ENCODE measurements at regions not wholly inside any gene's neighbourhood (a gene's known extent, or its start where the extent isn't known, plus 50 kb on each side); places are given as distances from the start of the nearest gene placed in this dataset.

DNA sequence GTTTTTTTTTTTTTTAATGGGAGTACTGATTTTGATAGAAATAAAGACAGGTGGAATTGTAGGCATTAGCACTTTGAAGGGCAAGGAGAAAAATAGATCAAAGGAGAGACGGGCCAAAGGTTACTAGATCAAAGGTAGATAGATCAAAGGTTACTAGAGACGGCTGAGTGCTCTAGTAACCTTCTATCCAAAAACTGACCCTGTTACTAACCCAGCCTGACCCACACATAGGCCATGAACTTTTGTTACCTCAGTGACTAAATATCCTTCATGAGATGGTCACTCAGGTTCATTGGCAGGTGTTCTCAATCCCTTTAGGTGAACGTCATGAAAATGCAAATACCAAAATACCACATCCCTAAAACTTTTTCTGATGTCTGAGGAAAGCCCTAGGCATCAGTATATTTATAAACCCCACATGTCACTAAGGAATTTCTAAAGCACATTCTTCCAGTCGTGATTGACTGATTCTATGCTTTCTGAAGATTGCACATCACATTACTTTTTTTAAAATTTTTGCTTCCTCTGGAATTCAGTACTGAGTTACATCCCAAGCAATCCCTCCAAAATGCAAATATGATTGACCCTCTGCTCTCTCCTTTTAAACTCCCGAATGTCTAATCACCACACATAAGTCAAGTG, 772.7 kb downstream of the BRINP1 start:
- no peak for DNase-seq

- DNase-seq = no peak
Observed at GRCh38 chr9:118606668-118607067, 762.6 kb downstream of the BRINP1 start.

GRCh38 chr9:118609355-118610044, 759.7 kb downstream of the BRINP1 start:
- DNase-seq = no peak

DNA sequence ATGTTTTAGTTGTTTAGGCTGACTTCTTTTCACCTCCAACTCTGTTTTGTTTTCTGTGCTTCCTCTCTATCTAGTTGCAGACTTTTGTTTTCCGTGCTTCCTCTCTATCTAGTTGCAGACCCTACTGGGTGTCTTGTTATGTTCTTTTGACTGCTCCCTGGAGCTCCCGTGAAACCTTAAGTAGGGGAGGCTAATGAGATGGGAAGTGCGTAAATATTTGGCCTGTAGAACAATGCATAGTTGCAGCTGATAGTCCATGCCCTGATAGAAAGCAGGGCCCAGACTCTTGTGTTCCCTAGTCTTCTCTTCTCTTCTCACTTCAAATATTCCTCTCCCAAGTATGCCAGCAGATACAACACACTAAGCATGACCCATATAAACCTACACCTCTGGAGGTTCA, 757.0 kb downstream of the BRINP1 start:
- no peak for DNase-seq

GRCh38 chr9:118613996-118614395, 755.2 kb downstream of the BRINP1 start:
- DNase-seq = no peak

GRCh38 chr9:118618084-118618483, 751.2 kb downstream of the BRINP1 start:
- no peak for DNase-seq

GRCh38 chr9:118618849-118619248, 750.4 kb downstream of the BRINP1 start:
- no peak for DNase-seq

- DNase-seq = no peak
Observed at GRCh38 chr9:118624608-118625007, 744.6 kb downstream of the BRINP1 start.

GRCh38 chr9:118630079-118630478, 739.2 kb downstream of the BRINP1 start:
- no peak for DNase-seq

DNA sequence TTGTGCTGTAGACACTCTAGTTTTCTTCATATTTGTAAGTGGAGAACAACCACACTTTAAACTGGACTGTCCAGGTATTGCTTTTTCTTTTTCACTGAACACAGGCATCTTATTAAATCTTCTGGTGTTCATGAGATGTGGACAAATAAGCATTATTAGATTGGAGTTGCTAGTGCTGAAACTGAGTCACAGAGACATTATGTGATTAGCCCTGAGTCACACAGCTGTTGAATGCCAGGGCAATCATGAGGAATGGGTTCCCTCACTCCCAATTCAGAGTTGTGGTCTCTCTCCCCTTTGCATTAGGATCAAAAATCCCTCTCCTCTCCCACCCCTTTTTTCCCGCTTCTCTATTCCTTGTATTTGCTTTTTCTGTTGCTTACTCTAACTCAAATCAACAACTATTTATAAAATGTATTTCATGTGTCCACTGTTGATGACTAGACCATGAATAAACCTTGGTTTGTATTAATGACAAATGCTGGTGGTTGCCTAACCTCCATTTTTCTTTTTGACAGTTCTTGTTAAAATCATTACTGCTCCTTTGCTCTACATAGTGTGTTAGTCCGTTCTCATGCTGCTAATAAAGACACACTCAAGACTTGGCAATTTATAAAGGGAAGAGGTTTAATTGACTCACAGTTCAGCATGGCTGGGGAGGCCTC, 738.2 kb downstream of the BRINP1 start:
- no peak for DNase-seq

- DNase-seq = no peak
Observed at GRCh38 chr9:118631956-118632355, 737.3 kb downstream of the BRINP1 start.

DNA sequence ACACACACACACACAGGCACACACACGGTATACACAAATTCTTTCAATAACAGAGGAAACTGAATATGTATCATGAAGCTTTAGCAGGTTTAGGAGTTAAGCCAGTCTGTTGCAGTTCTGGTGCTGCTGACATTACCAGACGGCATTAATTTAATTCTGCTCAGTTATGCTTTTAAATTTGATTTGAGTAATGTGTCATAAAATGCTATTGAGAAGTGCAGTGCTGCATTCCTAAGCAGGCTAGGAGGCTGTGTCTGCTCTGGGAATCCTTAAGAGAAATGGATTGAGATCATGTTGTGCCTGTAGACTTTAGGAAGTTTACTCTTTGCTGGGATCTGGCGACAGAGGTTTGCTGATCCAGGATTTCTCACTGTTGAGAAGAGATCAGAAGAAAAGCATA, 733.8 kb downstream of the BRINP1 start:
- DNase-seq = no peak

DNA sequence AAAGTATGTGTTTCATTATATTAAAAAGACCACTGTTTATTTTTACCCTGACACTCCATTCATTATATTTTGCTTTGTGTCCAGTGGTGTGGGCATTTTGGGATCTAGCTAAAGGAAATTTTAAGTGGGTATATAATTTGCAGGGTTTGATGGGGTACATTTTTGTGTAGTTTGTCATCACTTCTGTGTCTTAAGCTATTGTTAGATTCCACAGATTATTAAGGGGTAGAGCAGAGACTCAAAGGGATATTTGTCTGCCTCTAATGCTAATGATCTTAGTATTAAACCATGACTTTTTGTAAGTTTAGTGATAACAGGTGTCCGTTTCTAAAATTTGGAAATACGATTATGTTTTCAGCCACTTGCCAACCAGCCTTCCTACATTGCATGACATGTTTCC, 731.6 kb downstream of the BRINP1 start:
- DNase-seq = no peak

DNA sequence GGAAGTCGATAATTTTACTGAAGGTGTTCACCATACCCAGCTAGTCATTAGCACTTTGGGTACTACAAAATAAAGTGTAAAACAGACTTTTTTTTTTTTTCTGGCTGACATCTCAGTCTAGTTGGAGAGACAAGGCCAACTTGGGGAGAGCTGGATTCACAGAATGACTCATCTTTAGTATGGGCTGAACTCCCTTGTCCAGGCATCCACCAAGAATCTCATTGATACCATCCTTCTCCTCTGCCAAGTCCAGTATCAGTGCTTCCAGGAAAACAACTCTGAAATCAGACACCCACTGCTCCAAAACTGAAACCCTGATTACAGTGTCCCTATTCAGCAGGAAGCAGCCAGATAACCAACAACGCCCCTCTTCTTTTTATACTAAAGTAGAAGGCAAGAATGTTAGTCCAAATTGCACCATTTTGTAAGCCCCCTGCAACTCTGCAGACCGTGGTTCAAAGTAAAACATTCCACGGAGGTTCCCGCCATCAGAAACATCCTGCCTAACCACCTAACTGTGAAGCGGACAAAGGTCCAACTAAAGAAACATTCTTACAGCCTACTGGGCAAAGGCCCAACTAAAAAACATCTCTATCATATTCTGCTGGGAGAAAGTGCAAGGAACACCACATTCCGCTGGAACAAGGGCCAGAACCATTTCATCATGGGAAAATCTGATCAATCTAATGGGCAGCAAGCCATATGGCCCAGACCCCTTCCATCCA, 728.2 kb downstream of the BRINP1 start:
- DNase-seq = no peak

DNA sequence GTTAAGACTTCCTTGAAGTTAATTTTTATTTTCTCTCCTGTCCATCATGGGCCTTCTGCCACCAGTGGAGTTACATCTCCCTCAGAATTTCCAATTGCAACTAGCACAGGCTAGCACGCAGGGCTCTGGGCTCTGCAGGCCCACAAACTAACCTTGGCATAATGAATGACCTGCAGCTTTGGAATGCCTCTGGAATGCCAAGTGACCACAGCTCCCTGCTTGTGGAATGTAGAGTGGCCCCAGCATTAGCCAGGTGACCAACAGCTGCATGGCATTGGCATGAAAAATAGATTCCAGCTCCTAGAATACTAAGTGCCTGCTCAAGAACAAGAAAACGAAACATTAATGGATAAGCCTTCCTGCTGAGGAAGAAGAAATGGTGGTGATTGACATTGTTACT, 726.1 kb downstream of the BRINP1 start:
- DNase-seq = no peak

GRCh38 chr9:118644066-118644465, 725.2 kb downstream of the BRINP1 start:
- no peak for DNase-seq

DNA sequence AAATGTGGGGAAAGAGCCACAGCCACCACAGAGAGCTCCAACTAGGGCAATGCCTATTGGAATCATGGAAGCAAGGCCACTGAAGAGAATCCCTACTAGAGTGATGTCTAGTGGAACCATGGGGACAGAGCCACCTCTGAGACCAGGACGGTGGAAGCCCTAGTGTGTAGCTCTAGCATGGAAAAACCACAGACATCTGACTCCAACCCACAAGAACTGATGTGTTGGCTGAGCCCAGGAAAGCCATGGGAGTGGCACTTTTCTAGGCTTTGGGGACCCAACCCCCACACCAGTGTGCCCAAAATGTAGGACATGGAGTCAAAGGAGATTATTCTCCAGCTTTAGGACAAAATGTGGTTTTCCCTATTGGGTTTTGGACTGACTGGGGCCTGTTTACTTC, 721.9 kb downstream of the BRINP1 start:
- no peak for DNase-seq

DNA sequence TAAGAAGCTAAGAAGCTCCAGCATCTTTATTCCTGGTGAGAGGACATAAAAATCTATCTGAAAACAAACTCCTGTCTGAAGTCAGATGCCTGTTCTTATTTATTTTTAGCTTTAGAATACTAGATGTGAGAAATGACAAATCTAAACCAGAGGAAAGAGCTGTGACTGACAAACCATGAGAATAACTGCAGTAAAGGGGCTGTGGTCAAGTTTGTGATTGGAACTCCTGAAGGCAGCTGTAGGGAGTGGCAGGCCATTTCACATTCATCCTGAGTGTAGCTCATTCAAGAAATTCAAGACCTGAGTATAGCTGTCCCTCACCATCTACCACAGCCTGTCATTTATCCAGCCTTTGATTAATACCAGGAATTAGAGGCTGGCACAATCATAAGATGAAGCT, 718.8 kb downstream of the BRINP1 start:
- no peak for DNase-seq

GRCh38 chr9:118651511-118651910, 717.7 kb downstream of the BRINP1 start:
- DNase-seq = no peak

- no peak for DNase-seq
Observed at GRCh38 chr9:118652258-118652657, 717.0 kb downstream of the BRINP1 start.

GRCh38 chr9:118652912-118653311, 716.3 kb downstream of the BRINP1 start:
- no peak for DNase-seq

DNA sequence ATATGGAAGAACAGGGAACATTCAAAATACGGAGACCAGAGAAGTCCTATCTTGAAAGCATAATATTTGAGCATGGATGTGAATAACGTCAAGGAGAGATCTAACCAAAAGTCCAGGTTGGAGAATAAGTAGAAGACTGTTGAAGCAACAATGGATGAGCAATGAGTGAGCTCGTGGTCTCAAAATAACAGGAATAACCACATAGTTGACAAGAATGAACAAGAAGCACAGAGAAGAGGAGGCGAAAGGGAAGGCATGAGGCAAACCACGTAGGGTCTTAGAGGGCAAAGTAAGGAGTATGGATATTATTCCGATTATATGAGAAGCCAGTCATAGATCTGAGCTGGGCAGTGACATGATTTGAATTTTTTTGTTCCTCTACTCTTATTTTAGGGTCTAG, 710.2 kb downstream of the BRINP1 start:
- DNase-seq = no peak

DNA sequence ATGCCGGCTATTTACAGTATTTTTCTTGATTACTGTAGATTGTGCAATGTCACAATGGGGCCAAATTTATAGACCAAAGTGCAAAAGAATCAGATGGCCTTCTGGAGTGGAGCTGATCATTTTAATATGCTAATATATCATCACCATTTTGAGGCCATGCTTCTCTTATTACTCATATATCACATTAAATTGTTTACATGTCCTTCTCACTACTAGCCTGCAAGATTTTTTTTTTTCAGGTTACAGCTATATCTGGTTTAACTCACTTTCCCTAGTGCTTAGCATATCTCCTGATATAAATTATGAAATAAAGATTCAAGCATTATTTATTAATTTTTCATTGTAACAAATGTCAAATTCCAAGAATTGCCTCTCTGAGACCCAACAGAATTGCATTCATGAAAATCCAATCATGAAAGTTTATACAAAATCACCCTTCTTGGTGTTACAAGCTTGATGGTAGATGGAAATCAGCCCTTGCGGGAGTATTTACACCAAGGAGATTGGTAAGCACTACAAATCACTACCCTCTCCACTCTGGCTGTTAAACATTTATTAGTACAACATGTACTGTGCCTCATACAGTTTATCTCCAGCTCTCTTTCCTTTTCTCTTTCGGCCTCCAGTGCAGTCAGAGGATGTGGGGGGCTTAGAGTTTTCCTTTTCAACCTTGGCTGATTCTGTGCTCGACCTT, 703.9 kb downstream of the BRINP1 start:
- DNase-seq = no peak

All from left hindlimb (tissue), 1 donor.